Large intestine (tissue), 3 donors: ENCODE measurements at regions not wholly inside any gene's neighbourhood (a gene's known extent, or its start where the extent isn't known, plus 50 kb on each side); places are given as distances from the start of the nearest gene placed in this dataset.

Experiments
- DNase-seq, 2 donors: peaks; one replicate each; pipeline versions ENCODE4 v3.0.0 to v3.0.0-alpha.2; 2013
- H3K27ac ChIP-seq: one replicate; pipeline ENCODE4 v1.5.1; 2013; ENCODE audit warnings: low read length
- H3K27me3 ChIP-seq: 2 replicates; pipeline ENCODE4 v1.6.1; 2013; ENCODE audit warnings: low read length; ENCODE audit not compliant: control insufficient read depth, insufficient read depth
- H3K36me3 ChIP-seq: 2 replicates; pipeline ENCODE4 v1.6.1; 2013; ENCODE audit warnings: low read length; ENCODE audit not compliant: control insufficient read depth, insufficient read depth
- H3K4me1 ChIP-seq: one replicate; pipeline ENCODE4 v1.6.1; 2013; ENCODE audit warnings: low read length; ENCODE audit not compliant: control insufficient read depth, insufficient read depth
- H3K4me3 ChIP-seq: one replicate; pipeline ENCODE4 v1.5.1; 2013; ENCODE audit warnings: low read length
- H3K9me3 ChIP-seq: one replicate; pipeline ENCODE4 v1.6.1; 2013; ENCODE audit warnings: mild to moderate bottlenecking, low read depth, low read length, moderate library complexity; ENCODE audit not compliant: control insufficient read depth
- WGBS: methylation state at CpG from one replicate; pipeline ENCODE4 v1.1.5; 2013; ENCODE audit warnings: low lambda C conversion rate; ENCODE audit not compliant: insufficient coverage; 5-methylcytosine and 5-hydroxymethylcytosine counted together

GRCh38 chr2:209029249-209029648, 394.6 kb upstream of the MAP2 start:
- Histone ChIP-seq H3K9me3 (no peaks in the 10 kb centered on the region), H3K36me3 (no peaks in the 10 kb centered on the region), H3K4me3 (no peak overlapping the region), H3K27me3 (no peaks in the 10 kb centered on the region), H3K4me1 (no peaks in the 10 kb centered on the region), H3K27ac (no peak overlapping the region)
- DNase-seq, result no peak
- WGBS, result 80% methylated on average over 1 of the region's 1 CpG

- Histone ChIP-seq H3K36me3 (no peaks in the 10 kb centered on the region), H3K27ac (no peak overlapping the region), H3K27me3 (no peaks in the 10 kb centered on the region), H3K4me3 (no peak overlapping the region), H3K4me1 (no peaks in the 10 kb centered on the region), H3K9me3 (no peaks in the 10 kb centered on the region)
- WGBS, result no CpG with 5 or more reads among the region's 2 CpGs
- no peak for DNase-seq
These were observed 379.5 kb upstream of the MAP2 start for GRCh38 chr2:209044307-209044706.

- DNase-seq, result no peak
- Histone ChIP-seq H3K4me1 (no peaks in the 10 kb centered on the region), H3K9me3 (no peaks in the 10 kb centered on the region), H3K36me3 (no peaks in the 10 kb centered on the region), H3K27me3 (no peaks in the 10 kb centered on the region), H3K4me3 (no peak overlapping the region), H3K27ac (no peak overlapping the region)
- WGBS, result no CpG with 5 or more reads among the region's 2 CpGs
These were observed 377.7 kb upstream of the MAP2 start for GRCh38 chr2:209046163-209046562.

- Histone ChIP-seq H3K27me3 (no peaks in the 10 kb centered on the region), H3K36me3 (no peaks in the 10 kb centered on the region), H3K4me3 (no peak overlapping the region), H3K27ac (no peak overlapping the region), H3K9me3 (no peaks in the 10 kb centered on the region), H3K4me1 (no peaks in the 10 kb centered on the region)
- WGBS, result no CpG with 5 or more reads among the region's 3 CpGs
- DNase-seq, result no peak
These were observed 374.2 kb upstream of the MAP2 start for GRCh38 chr2:209049608-209050007.

GRCh38 chr2:209062210-209062609, 361.6 kb upstream of the MAP2 start:
- Histone ChIP-seq H3K4me3 (no peak overlapping the region), H3K27ac (no peak overlapping the region), H3K36me3 (no peaks in the 10 kb centered on the region), H3K9me3 (no peaks in the 10 kb centered on the region), H3K27me3 (no peaks in the 10 kb centered on the region), H3K4me1 (no peaks in the 10 kb centered on the region)
- 100% methylated on average over 3 of the region's 3 CpGs for WGBS
- DNase-seq, result no peak

- Histone ChIP-seq H3K36me3 (no peaks in the 10 kb centered on the region), H3K4me3 (no peak overlapping the region), H3K27me3 (no peaks in the 10 kb centered on the region), H3K4me1 (no peaks in the 10 kb centered on the region), H3K27ac (no peak overlapping the region), H3K9me3 (no peaks in the 10 kb centered on the region)
- DNase-seq, result no peak
- 100% methylated on average over 1 of the region's 1 CpG for WGBS
These were observed 353.6 kb upstream of the MAP2 start for GRCh38 chr2:209070262-209070661.

- Histone ChIP-seq H3K27ac (no peak overlapping the region), H3K4me3 (no peak overlapping the region), H3K9me3 (no peaks in the 10 kb centered on the region), H3K27me3 (no peaks in the 10 kb centered on the region), H3K4me1 (no peaks in the 10 kb centered on the region), H3K36me3 (no peaks in the 10 kb centered on the region)
- DNase-seq, result no peak
These were observed 350.7 kb upstream of the MAP2 start for GRCh38 chr2:209073151-209073550.

- Histone ChIP-seq H3K27ac (no peak overlapping the region), H3K27me3 (no peaks in the 10 kb centered on the region), H3K4me1 (no peaks in the 10 kb centered on the region), H3K36me3 (no peaks in the 10 kb centered on the region), H3K9me3 (no peaks in the 10 kb centered on the region), H3K4me3 (no peak overlapping the region)
- DNase-seq, result no peak
- no CpG with 5 or more reads among the region's 3 CpGs for WGBS
These were observed 349.1 kb upstream of the MAP2 start for GRCh38 chr2:209074711-209075110.

- Histone ChIP-seq H3K27ac (no peak overlapping the region), H3K9me3 (no peaks in the 10 kb centered on the region), H3K36me3 (no peaks in the 10 kb centered on the region), H3K4me1 (no peaks in the 10 kb centered on the region), H3K4me3 (no peak overlapping the region), H3K27me3 (no peaks in the 10 kb centered on the region)
- no peak for DNase-seq
- WGBS, result 86% methylated on average over 1 of the region's 1 CpG
These were observed 347.7 kb upstream of the MAP2 start for GRCh38 chr2:209076151-209076550.

- Histone ChIP-seq H3K9me3 (no peaks in the 10 kb centered on the region), H3K27me3 (no peaks in the 10 kb centered on the region), H3K27ac (no peak overlapping the region), H3K36me3 (no peaks in the 10 kb centered on the region), H3K4me3 (no peak overlapping the region), H3K4me1 (no peaks in the 10 kb centered on the region)
- 87% methylated on average over 3 of the region's 3 CpGs for WGBS
- no peak for DNase-seq
These were observed 337.1 kb upstream of the MAP2 start for GRCh38 chr2:209086761-209087160.

GRCh38 chr2:209091056-209091455, 332.8 kb upstream of the MAP2 start:
- no peak for DNase-seq
- Histone ChIP-seq H3K36me3 (no peaks in the 10 kb centered on the region), H3K27ac (no peak overlapping the region), H3K9me3 (no peaks in the 10 kb centered on the region), H3K4me3 (no peak overlapping the region), H3K27me3 (no peaks in the 10 kb centered on the region), H3K4me1 (no peaks in the 10 kb centered on the region)
- WGBS, result no CpG with 5 or more reads among the region's 1 CpG
